ENCODE measurements at regions not wholly inside any gene's neighbourhood (a gene's known extent, or its start where the extent isn't known, plus 50 kb on each side); places are given as distances from the start of the nearest gene placed in this dataset.

- TF ChIP-seq POLR2A (IDR thresholded peaks at IDR 0.05): no peak
- no peak for TF ChIP-seq CTCF (IDR thresholded peaks at IDR 0.05)
These were observed 86.3 kb upstream of the AMN1 start for GRCh38 chr12:31815096-31815495.

All from uterus (tissue), 2 donors.